H1 (cell line): ENCODE measurements at regions not wholly inside any gene's neighbourhood (a gene's known extent, or its start where the extent isn't known, plus 50 kb on each side); places are given as distances from the start of the nearest gene placed in this dataset.

Source experiments
- CTCF ChIA-PET: fragments of 300-600 bp; sonication (Branson Sonifier 250); formaldehyde crosslinking; loops from one replicate; lab custom pipeline; 2021; ENCODE audit not compliant: partially characterized antibody; lab: Charles Lee
- POLR2A ChIA-PET: fragments of 300-600 bp; sonication (Branson Sonifier 250); formaldehyde crosslinking; loops from one replicate; lab custom pipeline; 2021; ENCODE audit warnings: inconsistent platforms; ENCODE audit not compliant: partially characterized antibody; lab: Charles Lee
- DNase-seq, 2 experiments: peaks; one replicate each; pipeline versions ENCODE4 v3.0.0 to v3.0.0-alpha.2; 2010 to 2022; ENCODE audit warnings: low spot score in 2 of 2, low read depth in 1 of 2, mixed read lengths in 1 of 2
- FAIRE-seq: peaks from 2 replicates; lab custom pipeline; 2011; peaks lifted over from hg19 to GRCh38; lab: Jason Lieb, UNC
- H2AFZ ChIP-seq: 2 replicates; pipeline ENCODE4 v1.8.1; 2012; ENCODE audit warnings: low read length, inconsistent platforms
- H2AK5ac ChIP-seq: 2 replicates; pipeline ENCODE4 v1.6.1; 2013; ENCODE audit warnings: low read depth, low read length
- H2BK120ac ChIP-seq: replicated peaks from 2 replicates; pipeline ENCODE3; 2013; ENCODE audit warnings: low read depth, low read length, inconsistent platforms
- H2BK12ac ChIP-seq: 2 replicates; pipeline ENCODE4 v1.6.1; 2013; ENCODE audit warnings: low read depth, low read length
- H2BK15ac ChIP-seq: 2 replicates; pipeline ENCODE4 v1.6.1; 2013; ENCODE audit warnings: low read length
- H2BK20ac ChIP-seq: 2 replicates; pipeline ENCODE4 v1.6.1; 2013; ENCODE audit warnings: low read length
- H2BK5ac ChIP-seq: 2 replicates; pipeline ENCODE4 v1.6.1; 2013; ENCODE audit warnings: low read depth, low read length
- H3K14ac ChIP-seq: 2 replicates; pipeline ENCODE4 v1.6.1; 2013; ENCODE audit warnings: inconsistent platforms; ENCODE audit not compliant: insufficient read length
- H3K18ac ChIP-seq: 2 replicates; pipeline ENCODE4 v1.6.1; 2013; ENCODE audit warnings: low read length; ENCODE audit errors: extremely low read depth
- H3K23ac ChIP-seq: 2 replicates; pipeline ENCODE4 v1.6.1; 2013; ENCODE audit warnings: inconsistent platforms; ENCODE audit not compliant: insufficient read length
- H3K23me2 ChIP-seq: 2 replicates; pipeline ENCODE4 v1.6.1; 2013; ENCODE audit warnings: low read depth, low read length
- H3K27ac ChIP-seq: 2 replicates; pipeline ENCODE4 v1.6.1; 2011; ENCODE audit warnings: low read depth, low read length, inconsistent platforms
- H3K27me3 ChIP-seq, 4 experiments: replicated peaks in 1 of 4; 1 replicate in 1 of 4; 2 replicates in 3 of 4; pipeline versions ENCODE4 v1.6.1 to v1.8.1; 2011 to 2013; ENCODE audit warnings: low read length in 3 of 4, mild to moderate bottlenecking in 3 of 4, inconsistent platforms in 2 of 4, mixed read lengths in 2 of 4, moderate library complexity in 1 of 4; ENCODE audit not compliant: control insufficient read depth in 3 of 4, insufficient read depth in 3 of 4; ENCODE audit errors: extremely low read depth in 1 of 4
- H3K36me3 ChIP-seq, 4 experiments: 2 replicates each; pipeline versions ENCODE4 v1.6.1 to v1.8.1; 2011 to 2013; ENCODE audit warnings: mild to moderate bottlenecking in 4 of 4, low read length in 3 of 4, moderate library complexity in 2 of 4, control low read depth in 1 of 4, inconsistent platforms in 1 of 4; ENCODE audit not compliant: insufficient read depth in 4 of 4, control insufficient read depth in 2 of 4
- H3K4ac ChIP-seq: replicated peaks from 2 replicates; pipeline ENCODE3; 2013; ENCODE audit warnings: low read length, low read depth, mixed read lengths, inconsistent platforms; ENCODE audit not compliant: insufficient read length
- H3K4me1 ChIP-seq, 4 experiments: replicated peaks in 1 of 4; 1 replicate in 1 of 4; 2 replicates in 3 of 4; pipeline versions ENCODE4 v1.6.1 to v1.8.1; 2011 to 2013; ENCODE audit warnings: low read length in 3 of 4, inconsistent platforms in 2 of 4, mixed read lengths in 1 of 4; ENCODE audit not compliant: insufficient read depth in 4 of 4, control insufficient read depth in 3 of 4
- H3K4me2 ChIP-seq, 2 experiments: 2 replicates each; pipeline versions ENCODE4 v1.6.1 to v1.8.1; 2011 to 2013; ENCODE audit warnings: low read depth in 2 of 2, low read length in 2 of 2, control low read depth in 1 of 2, inconsistent platforms in 1 of 2, mild to moderate bottlenecking in 1 of 2; ENCODE audit not compliant: insufficient read depth in 1 of 2
- H3K4me3 ChIP-seq, 4 experiments: fragments of 200-600, 300-600 bp in 1 of 4; sonication (generic), shearing (Covaris generic), sonication (Bioruptor Twin) in 1 of 4; 2 replicates each; pipeline versions ENCODE4 v1.5.1 to v1.8.1; 2011 to 2016; ENCODE audit warnings: low read length in 4 of 4, low read depth in 3 of 4, control low read depth in 2 of 4, inconsistent platforms in 2 of 4, mild to moderate bottlenecking in 2 of 4, mixed read lengths in 1 of 4, moderate library complexity in 1 of 4; ENCODE audit not compliant: insufficient read depth in 2 of 4; ENCODE audit errors: extremely low read depth in 1 of 4
- H3K56ac ChIP-seq: replicated peaks from 2 replicates; pipeline ENCODE3; 2013; ENCODE audit warnings: low read depth, mild to moderate bottlenecking, mixed read lengths, low read length, inconsistent platforms; ENCODE audit not compliant: insufficient read length
- H3K79me1 ChIP-seq: 2 replicates; pipeline ENCODE4 v1.6.1; 2013; ENCODE audit warnings: low read depth, low read length, control low read depth
- H3K79me2 ChIP-seq, 2 experiments: 2 replicates each; pipeline versions ENCODE4 v1.6.1 to v1.8.1; 2012 to 2013; ENCODE audit warnings: low read length in 2 of 2, mild to moderate bottlenecking in 2 of 2, inconsistent platforms in 1 of 2; ENCODE audit not compliant: insufficient read depth in 2 of 2, control insufficient read depth in 1 of 2
- H3K9ac ChIP-seq, 4 experiments: replicated peaks in 1 of 4; 1 replicate in 1 of 4; 2 replicates in 3 of 4; pipeline versions ENCODE4 v1.6.1 to v1.8.1; 2011 to 2013; ENCODE audit warnings: low read depth in 3 of 4, low read length in 3 of 4, control low read depth in 2 of 4, mild to moderate bottlenecking in 2 of 4, moderate library complexity in 2 of 4, inconsistent platforms in 1 of 4; ENCODE audit errors: extremely low read depth in 1 of 4
- H3K9me3 ChIP-seq, 2 experiments: 2 replicates each; pipeline versions ENCODE4 v1.6.1 to v1.8.1; 2012 to 2013; ENCODE audit warnings: mild to moderate bottlenecking in 2 of 2, moderate library complexity in 2 of 2, control low read depth in 1 of 2, inconsistent platforms in 1 of 2, low read depth in 1 of 2, low read length in 1 of 2, mixed read lengths in 1 of 2; ENCODE audit not compliant: insufficient read depth in 2 of 2
- H4K20me1 ChIP-seq, 2 experiments: replicated peaks in 1 of 2; 2 replicates each; pipeline versions ENCODE3 to v1.8.1; 2011 to 2013; ENCODE audit warnings: inconsistent platforms in 2 of 2, low read length in 2 of 2, mild to moderate bottlenecking in 1 of 2; ENCODE audit not compliant: insufficient read depth in 2 of 2, control insufficient read depth in 1 of 2
- H4K5ac ChIP-seq: 2 replicates; pipeline ENCODE4 v1.6.1; 2013; ENCODE audit warnings: low read length, low read depth, mixed read lengths, inconsistent platforms; ENCODE audit not compliant: insufficient read length
- H4K8ac ChIP-seq: 2 replicates; pipeline ENCODE4 v1.8.0; 2013; ENCODE audit warnings: mild to moderate bottlenecking, moderate library complexity, low read length, inconsistent platforms; ENCODE audit not compliant: insufficient read depth; ENCODE audit errors: extremely low read depth
- H4K91ac ChIP-seq: replicated peaks from 2 replicates; pipeline ENCODE3; 2013; ENCODE audit warnings: low read length, mixed read lengths, inconsistent platforms; ENCODE audit not compliant: insufficient read length
- BCL11A ChIP-seq, 2 experiments: IDR thresholded peaks; one replicate each; pipeline ENCODE4 v1.6.1; 2011; ENCODE audit warnings: low read depth in 2 of 2, low read length in 2 of 2, mild to moderate bottlenecking in 2 of 2
- CEBPB ChIP-seq: IDR thresholded peaks from 2 replicates; pipeline ENCODE4 v1.6.1; 2012; ENCODE audit warnings: low read depth, low read length
- CHD1 ChIP-seq: IDR thresholded peaks from 2 replicates; pipeline ENCODE4 v1.6.1; 2012; ENCODE audit warnings: low read depth, low read length, improper control_type of control experiment
- CHD2 ChIP-seq: IDR thresholded peaks from 2 replicates; pipeline ENCODE4 v1.6.1; 2012; ENCODE audit warnings: low read length, improper control_type of control experiment
- EGR1 ChIP-seq: IDR thresholded peaks from 2 replicates; pipeline ENCODE4 v1.6.1; 2011; ENCODE audit warnings: low read depth, low read length, borderline replicate concordance
- FOSL1 ChIP-seq: IDR thresholded peaks from 2 replicates; pipeline ENCODE4 v1.6.1; 2011; ENCODE audit warnings: mild to moderate bottlenecking, low read depth, low read length, moderate library complexity; ENCODE audit not compliant: insufficient read depth
- KDM1A ChIP-seq: fragments of 200-600, 300-600 bp; sonication (generic); IDR thresholded peaks from 2 replicates; pipeline ENCODE4 v1.7.1; 2016; ENCODE audit warnings: mild to moderate bottlenecking, low read length, borderline replicate concordance
- NANOG ChIP-seq: IDR thresholded peaks from 2 replicates; pipeline ENCODE4 v1.6.1; 2011; ENCODE audit warnings: low read length, low read depth, mild to moderate bottlenecking, inconsistent platforms; ENCODE audit not compliant: insufficient read depth, poor library complexity, severe bottlenecking
- NRF1 ChIP-seq: IDR thresholded peaks from 2 replicates; pipeline ENCODE4 v1.6.1; 2011; ENCODE audit warnings: mild to moderate bottlenecking, low read depth, low read length, improper control_type of control experiment
- SIX5 ChIP-seq: IDR thresholded peaks from 2 replicates; pipeline ENCODE4 v1.6.1; 2011; ENCODE audit warnings: mild to moderate bottlenecking, low read depth, low read length
- TBP ChIP-seq: IDR thresholded peaks from 2 replicates; pipeline ENCODE4 v1.6.1; 2011; ENCODE audit warnings: low read depth, low read length, improper control_type of control experiment
- USF2 ChIP-seq: IDR thresholded peaks from 2 replicates; pipeline ENCODE4 v1.6.1; 2011; ENCODE audit warnings: low read length, improper control_type of control experiment
- YY1 ChIP-seq: IDR thresholded peaks from 2 replicates; pipeline ENCODE4 v1.6.1; 2011; ENCODE audit warnings: low read depth, mild to moderate bottlenecking, low read length
- WGBS, 2 experiments: shearing (Covaris generic) in 1 of 2; methylation state at CpG; one replicate each; pipeline versions ENCODE4 v1.1.6 to v1.1.7; 2013 to 2015; ENCODE audit warnings: low lambda C conversion rate in 2 of 2, mixed read lengths in 2 of 2, inconsistent platforms in 1 of 2, low coverage in 1 of 2, missing lambda C conversion rate in 1 of 2; ENCODE audit not compliant: insufficient replicate concordance in 2 of 2, insufficient coverage in 1 of 2, insufficient read length in 1 of 2; ENCODE audit errors: extremely low coverage in 1 of 2, missing lambda C conversion rate in 1 of 2; 5-methylcytosine and 5-hydroxymethylcytosine counted together

- Histone ChIP-seq H3K9ac (no peak overlapping the region), H4K5ac (no peak overlapping the region), H3K4me2 (no peak overlapping the region), H3K23ac (no peak overlapping the region), H3K36me3 (no peaks in the 10 kb centered on the region), H3K79me1 (no peaks in the 10 kb centered on the region), H3K14ac (no peak overlapping the region), H3K4me3 (no peak overlapping the region), H3K9me3 (no peaks in the 10 kb centered on the region), H3K27me3 (no peaks in the 10 kb centered on the region), H4K8ac (no peak overlapping the region), H4K91ac (no peak overlapping the region), H3K23me2 (no peaks in the 10 kb centered on the region), H2BK5ac (no peak overlapping the region), H2AFZ (no peak overlapping the region), H4K20me1 (no peaks in the 10 kb centered on the region), H3K18ac (no peak overlapping the region), H3K56ac (no peak overlapping the region), H2BK120ac (no peak overlapping the region), H2BK20ac (no peak overlapping the region), H3K4me1 (no peaks in the 10 kb centered on the region), H3K79me2 (no peaks in the 10 kb centered on the region), H3K4ac (no peak overlapping the region), H2AK5ac (no peak overlapping the region), H2BK12ac (no peak overlapping the region), H3K27ac (no peak overlapping the region), H2BK15ac (no peak overlapping the region)
- no peak for TF ChIP-seq CHD1
- no peak for TF ChIP-seq SIX5
- no peak for TF ChIP-seq NRF1
- no peak for TF ChIP-seq KDM1A
- TF ChIP-seq FOSL1: no peak
- no peak for TF ChIP-seq NANOG
- no peak for TF ChIP-seq CHD2
- TF ChIP-seq TBP: no peak
- TF ChIP-seq CEBPB: no peak
- no peak for TF ChIP-seq BCL11A (IDR thresholded peaks at IDR 0.05; ENCODE audit: low read depth in 2 of 2, low read length in 2 of 2)
- TF ChIP-seq EGR1: no peak
- no peak for TF ChIP-seq USF2
- no peak for TF ChIP-seq YY1
- no peak for FAIRE-seq
- POLR2A ChIA-PET: interaction anchor here (0.7 kb wide), 1 partner anchor 45 kb away, joined by 3 read pairs; no protein-coding TSS in a partner anchor
- 87% methylated on average over 9 of the region's 9 CpGs; no CpG with 5 or more reads in 1 of the 2 experiments for WGBS, 2 experiments
- DNase-seq: no peak
- CTCF ChIA-PET: interaction anchor here (1.1 kb wide), 1 partner anchor 162 kb away, joined by 4 read pairs; no protein-coding TSS in a partner anchor
These were observed 169.6 kb upstream of the LHX8 start for GRCh38 chr1:74964508-74965102.
